Progenitor cell of endocrine pancreas (in vitro differentiated cells): ENCODE measurements at regions not wholly inside any gene's neighbourhood (a gene's known extent, or its start where the extent isn't known, plus 50 kb on each side); places are given as distances from the start of the nearest gene placed in this dataset.

ENCODE experiments used
- DNase-seq: peaks from one replicate; pipeline ENCODE4 v3.0.0; 2021; ENCODE audit warnings: low spot score; ENCODE audit not compliant: unreplicated experiment
- H3K27ac Mint-ChIP-seq: 2 replicates; pipeline ENCODE4 v1.8.0; 2021; ENCODE audit warnings: mild to moderate bottlenecking, moderate library complexity, mixed read lengths
- H3K27me3 Mint-ChIP-seq: 2 replicates; pipeline ENCODE4 v1.8.0; 2021; ENCODE audit warnings: mixed read lengths
- H3K36me3 Mint-ChIP-seq: 2 replicates; pipeline ENCODE4 v1.8.0; 2022; ENCODE audit warnings: mixed read lengths; ENCODE audit not compliant: insufficient read depth
- H3K4me1 Mint-ChIP-seq: 2 replicates; pipeline ENCODE4 v1.8.0; 2021; ENCODE audit warnings: low read depth, mixed read lengths
- H3K4me3 Mint-ChIP-seq: 2 replicates; pipeline ENCODE4 v1.8.0; 2021; ENCODE audit warnings: low read depth, mild to moderate bottlenecking, moderate library complexity, mixed read lengths
- H3K9me3 Mint-ChIP-seq: 2 replicates; pipeline ENCODE4 v1.8.0; 2021; ENCODE audit warnings: low read depth, mixed read lengths
- TF ChIP-seq, protein P1 (sequence below): fragments of 200-600 bp; sonication (generic); IDR thresholded peaks from one replicate; pipeline ENCODE4 v1.5.0; 2021; ENCODE audit warnings: antibody characterized with exemption, mild to moderate bottlenecking; ENCODE audit not compliant: unreplicated experiment

DNA sequence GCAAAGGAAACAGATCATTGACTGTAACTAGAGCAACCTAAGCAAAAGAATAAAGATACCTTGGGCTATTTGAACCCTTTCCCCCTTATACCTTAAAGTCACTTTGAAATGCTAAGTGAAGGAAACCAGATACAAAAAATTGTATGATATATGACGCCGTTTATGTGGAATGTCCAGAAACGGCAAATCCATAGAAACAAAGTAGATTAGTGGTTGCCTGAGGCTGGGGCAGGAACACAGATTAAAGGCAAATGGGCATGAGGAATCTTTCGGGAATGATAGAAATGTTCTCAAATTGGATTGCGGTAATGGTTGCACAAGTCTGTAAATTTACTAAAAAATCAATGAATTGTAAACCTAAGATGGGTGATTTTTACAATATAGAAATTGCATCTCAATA is 160.1 kb upstream of the CCDC54 start:
- TF ChIP-seq, protein P1, sequence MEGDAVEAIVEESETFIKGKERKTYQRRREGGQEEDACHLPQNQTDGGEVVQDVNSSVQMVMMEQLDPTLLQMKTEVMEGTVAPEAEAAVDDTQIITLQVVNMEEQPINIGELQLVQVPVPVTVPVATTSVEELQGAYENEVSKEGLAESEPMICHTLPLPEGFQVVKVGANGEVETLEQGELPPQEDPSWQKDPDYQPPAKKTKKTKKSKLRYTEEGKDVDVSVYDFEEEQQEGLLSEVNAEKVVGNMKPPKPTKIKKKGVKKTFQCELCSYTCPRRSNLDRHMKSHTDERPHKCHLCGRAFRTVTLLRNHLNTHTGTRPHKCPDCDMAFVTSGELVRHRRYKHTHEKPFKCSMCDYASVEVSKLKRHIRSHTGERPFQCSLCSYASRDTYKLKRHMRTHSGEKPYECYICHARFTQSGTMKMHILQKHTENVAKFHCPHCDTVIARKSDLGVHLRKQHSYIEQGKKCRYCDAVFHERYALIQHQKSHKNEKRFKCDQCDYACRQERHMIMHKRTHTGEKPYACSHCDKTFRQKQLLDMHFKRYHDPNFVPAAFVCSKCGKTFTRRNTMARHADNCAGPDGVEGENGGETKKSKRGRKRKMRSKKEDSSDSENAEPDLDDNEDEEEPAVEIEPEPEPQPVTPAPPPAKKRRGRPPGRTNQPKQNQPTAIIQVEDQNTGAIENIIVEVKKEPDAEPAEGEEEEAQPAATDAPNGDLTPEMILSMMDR: no peak
- H3K9me3 Mint-ChIP-seq: peaks cover 4% of the 10 kb centered on the region
- no peak overlapping the region for H3K4me3 Mint-ChIP-seq
- H3K27ac Mint-ChIP-seq: no peak overlapping the region
- H3K4me1 Mint-ChIP-seq: peaks cover 1% of the 10 kb centered on the region
- DNase-seq: no peak
- no peaks in the 10 kb centered on the region for H3K27me3 Mint-ChIP-seq
- no peaks in the 10 kb centered on the region for H3K36me3 Mint-ChIP-seq

DNA sequence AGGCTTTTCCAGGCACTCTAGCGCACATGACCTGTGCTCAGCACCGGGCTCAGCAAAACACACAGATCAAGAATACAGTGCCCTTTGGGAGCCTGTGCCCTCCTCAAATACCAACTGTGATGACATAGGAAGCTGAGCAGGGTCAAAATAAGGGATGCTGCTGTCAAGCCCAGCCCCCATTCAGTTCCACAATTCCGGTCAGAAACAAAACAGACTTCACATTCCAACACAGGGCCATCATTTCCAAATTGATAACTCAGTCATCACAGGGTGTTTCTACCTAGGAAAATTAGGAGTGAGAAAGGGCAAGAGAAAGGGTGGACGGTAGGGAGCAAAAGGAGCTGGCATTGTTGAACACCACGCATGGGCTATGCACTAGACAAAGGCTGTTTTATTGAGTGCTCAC is 158.4 kb upstream of the CCDC54 start:
- H3K27ac Mint-ChIP-seq: no peak overlapping the region
- TF ChIP-seq, protein P1: no peak
- no peak for DNase-seq
- H3K4me3 Mint-ChIP-seq: no peak overlapping the region
- no peaks in the 10 kb centered on the region for H3K36me3 Mint-ChIP-seq
- H3K9me3 Mint-ChIP-seq: peaks cover 4% of the 10 kb centered on the region
- no peaks in the 10 kb centered on the region for H3K27me3 Mint-ChIP-seq
- peaks cover 1% of the 10 kb centered on the region for H3K4me1 Mint-ChIP-seq

DNA sequence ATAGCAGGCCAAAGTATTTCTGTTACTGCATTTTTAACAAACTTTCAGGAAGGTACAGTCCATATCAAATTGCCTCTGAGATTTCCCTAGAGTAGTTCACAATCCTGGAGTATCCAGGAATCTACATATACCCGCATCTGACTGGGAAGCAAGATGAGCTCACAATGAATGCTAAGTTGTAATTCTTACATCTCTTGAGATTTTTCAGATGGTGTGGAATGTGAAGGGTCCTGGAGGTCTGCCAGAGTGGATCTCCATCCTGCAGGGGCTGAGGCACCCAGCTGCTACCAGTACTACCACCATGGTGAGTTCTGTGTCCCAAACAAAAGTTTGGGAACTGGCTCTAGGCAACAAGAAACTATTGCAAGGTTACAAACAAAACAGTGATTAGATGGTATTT is 156.7 kb upstream of the CCDC54 start:
- TF ChIP-seq, protein P1: no peak
- Mint-ChIP-seq H3K27me3 (no peaks in the 10 kb centered on the region), H3K36me3 (no peaks in the 10 kb centered on the region), H3K4me1 (peaks cover 1% of the 10 kb centered on the region), H3K4me3 (no peak overlapping the region), H3K9me3 (no peaks in the 10 kb centered on the region), H3K27ac (no peak overlapping the region)
- DNase-seq: no peak

DNA sequence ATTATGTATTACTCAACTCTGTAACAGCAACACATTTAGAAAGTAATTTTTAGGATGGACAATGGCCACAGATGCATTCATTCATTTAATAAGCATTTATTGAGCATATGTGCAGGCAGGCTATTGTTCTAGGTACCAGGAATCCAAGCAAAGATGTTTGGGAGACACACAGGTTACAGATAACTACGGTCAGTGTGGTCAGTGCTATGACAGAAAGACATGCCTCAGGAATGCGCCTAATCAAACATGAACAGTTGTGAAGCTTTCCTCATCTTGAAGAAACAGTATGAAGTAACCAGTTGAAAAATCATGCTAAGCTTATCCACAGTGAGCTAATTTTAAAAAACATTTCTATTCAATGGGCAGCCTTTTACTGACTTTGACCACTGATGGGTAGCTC is 155.4 kb upstream of the CCDC54 start:
- no peak overlapping the region for H3K4me3 Mint-ChIP-seq
- DNase-seq: no peak
- H3K27ac Mint-ChIP-seq: no peak overlapping the region
- H3K4me1 Mint-ChIP-seq: peaks cover 1% of the 10 kb centered on the region
- H3K9me3 Mint-ChIP-seq: no peaks in the 10 kb centered on the region
- no peaks in the 10 kb centered on the region for H3K36me3 Mint-ChIP-seq
- TF ChIP-seq, protein P1: no peak
- no peaks in the 10 kb centered on the region for H3K27me3 Mint-ChIP-seq

DNA sequence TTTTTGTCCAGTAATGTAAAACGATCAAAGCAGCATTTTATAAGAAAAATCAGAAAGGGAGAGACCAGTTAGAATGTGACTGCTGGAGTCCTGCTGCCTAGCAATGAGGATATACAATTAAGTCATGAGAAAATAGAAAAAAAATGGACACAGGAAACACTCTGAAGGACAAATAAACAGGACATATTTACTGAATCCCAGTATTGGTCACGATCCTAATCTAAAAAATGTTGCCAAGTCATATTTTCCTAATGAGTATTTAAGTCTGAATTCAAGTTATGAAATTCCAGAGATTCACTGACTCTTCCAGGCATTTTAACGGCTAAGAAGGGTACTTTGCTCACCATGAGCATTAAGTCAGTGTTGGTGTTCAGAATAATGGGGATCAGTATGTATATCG is 154.3 kb upstream of the CCDC54 start:
- TF ChIP-seq, protein P1: no peak
- Mint-ChIP-seq H3K36me3 (no peaks in the 10 kb centered on the region), H3K9me3 (no peaks in the 10 kb centered on the region), H3K27me3 (no peaks in the 10 kb centered on the region), H3K4me3 (no peak overlapping the region), H3K27ac (no peak overlapping the region), H3K4me1 (no peaks in the 10 kb centered on the region)
- no peak for DNase-seq
